GM12875 (cell line): ENCODE measurements at regions not wholly inside any gene's neighbourhood (a gene's known extent, or its start where the extent isn't known, plus 50 kb on each side); places are given as distances from the start of the nearest gene placed in this dataset.

Experiments
- H3K4me3 ChIP-seq: one replicate; pipeline ENCODE4 v1.5.1; 2011; ENCODE audit warnings: low read depth, low read length, control low read depth
- TF ChIP-seq, protein P1 (sequence below): IDR thresholded peaks from 2 replicates; pipeline ENCODE4 v1.5.1; 2011; ENCODE audit warnings: low read depth, mild to moderate bottlenecking, control low read depth, inconsistent platforms, low read length, moderate library complexity, borderline replicate concordance; ENCODE audit not compliant: insufficient read depth

DNA sequence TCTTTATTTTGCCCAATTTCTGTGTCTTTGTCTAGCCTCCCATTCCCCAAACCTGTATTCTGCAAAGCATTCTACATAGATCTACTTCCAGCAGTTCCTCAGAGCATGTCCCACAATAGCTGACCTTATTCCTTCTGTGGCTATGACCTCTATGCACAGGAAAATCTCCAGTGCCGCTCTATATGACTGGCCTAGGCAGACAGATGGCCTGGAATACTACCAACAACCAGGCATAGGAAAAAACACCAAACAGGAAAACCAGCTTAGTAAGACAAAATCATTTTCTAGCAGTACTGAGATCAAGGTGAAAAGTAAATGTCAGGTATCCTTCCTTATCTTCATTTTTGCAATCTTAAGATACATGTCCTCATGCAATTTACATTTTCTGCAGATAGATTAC lies 1115.0 kb downstream of the IGSF11 start:
- H3K4me3 ChIP-seq, result no peak overlapping the region
- TF ChIP-seq, protein P1, sequence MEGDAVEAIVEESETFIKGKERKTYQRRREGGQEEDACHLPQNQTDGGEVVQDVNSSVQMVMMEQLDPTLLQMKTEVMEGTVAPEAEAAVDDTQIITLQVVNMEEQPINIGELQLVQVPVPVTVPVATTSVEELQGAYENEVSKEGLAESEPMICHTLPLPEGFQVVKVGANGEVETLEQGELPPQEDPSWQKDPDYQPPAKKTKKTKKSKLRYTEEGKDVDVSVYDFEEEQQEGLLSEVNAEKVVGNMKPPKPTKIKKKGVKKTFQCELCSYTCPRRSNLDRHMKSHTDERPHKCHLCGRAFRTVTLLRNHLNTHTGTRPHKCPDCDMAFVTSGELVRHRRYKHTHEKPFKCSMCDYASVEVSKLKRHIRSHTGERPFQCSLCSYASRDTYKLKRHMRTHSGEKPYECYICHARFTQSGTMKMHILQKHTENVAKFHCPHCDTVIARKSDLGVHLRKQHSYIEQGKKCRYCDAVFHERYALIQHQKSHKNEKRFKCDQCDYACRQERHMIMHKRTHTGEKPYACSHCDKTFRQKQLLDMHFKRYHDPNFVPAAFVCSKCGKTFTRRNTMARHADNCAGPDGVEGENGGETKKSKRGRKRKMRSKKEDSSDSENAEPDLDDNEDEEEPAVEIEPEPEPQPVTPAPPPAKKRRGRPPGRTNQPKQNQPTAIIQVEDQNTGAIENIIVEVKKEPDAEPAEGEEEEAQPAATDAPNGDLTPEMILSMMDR, result no peak

DNA sequence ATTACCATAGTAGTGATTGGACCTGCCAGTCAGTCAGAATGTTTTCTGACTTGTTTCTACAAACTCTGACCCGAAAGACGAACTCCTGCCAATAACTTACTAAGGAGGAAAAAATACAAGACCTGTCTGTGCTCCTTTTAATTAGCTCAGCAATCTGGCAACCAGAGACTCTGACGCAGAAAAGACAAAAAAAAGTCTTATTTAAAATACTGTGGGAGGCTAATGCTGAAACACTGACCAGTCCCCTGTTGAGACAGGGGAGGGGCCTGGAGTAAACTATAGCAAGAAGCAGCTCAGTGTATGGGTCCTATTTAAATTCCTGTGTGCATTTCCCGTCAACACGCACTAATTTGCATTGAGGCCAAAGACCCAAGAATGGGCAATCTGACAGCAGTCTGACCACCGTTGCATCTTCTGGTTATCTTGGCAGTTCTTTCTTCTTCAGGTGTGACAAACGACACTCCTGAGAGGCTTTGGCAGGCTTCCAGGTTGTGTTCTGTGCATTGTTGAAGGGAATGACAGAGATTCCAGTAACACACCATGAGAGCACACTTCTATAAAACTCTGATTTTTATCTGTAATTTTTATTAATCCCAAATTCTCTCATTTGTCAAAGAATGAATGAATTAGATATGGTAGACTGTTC lies 1114.3 kb downstream of the IGSF11 start:
- no peak overlapping the region for H3K4me3 ChIP-seq
- TF ChIP-seq, protein P1, result no peak

DNA sequence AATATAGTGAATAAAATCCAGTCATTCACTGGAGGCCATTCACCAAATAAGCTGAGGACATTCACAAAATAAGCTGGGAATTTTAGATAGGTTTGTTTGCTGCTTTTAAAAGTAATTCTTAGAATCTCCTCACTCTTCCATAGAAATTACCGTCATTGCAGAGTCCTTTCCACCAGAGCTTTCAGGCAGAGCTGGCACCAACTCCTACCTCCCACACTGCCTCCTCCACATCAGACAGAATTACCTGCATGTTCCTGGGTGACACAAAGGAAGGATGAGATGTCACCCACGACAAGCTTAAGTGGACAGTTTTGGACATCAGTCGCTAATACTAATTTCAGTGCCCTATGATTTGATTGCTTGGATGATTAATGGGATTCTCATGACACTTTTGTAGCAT lies 1113.2 kb downstream of the IGSF11 start:
- no peak overlapping the region for H3K4me3 ChIP-seq

DNA sequence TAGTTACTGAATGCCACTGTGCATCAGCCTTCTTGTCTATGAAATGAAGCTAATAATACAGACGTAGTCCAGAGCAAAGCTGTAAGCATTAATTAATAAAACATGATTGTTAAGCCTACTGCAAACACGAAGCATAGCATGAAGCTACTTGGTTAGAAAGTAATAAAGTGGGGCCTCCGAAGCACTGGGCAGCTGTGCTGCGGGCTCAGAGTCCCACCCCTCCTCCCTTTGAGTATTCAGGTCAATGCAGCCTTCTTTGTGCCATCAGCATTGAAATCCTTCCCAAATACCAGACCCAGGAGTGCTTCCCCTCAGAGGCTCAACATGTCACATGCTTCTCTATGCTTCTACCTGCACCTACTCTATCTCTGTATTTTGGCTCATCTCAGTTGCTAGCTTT lies 1112.6 kb downstream of the IGSF11 start:
- no peak overlapping the region for H3K4me3 ChIP-seq
- TF ChIP-seq, protein P1, result no peak

More for the DNA sequence above, 1113.2 kb downstream of the IGSF11 start:
- TF ChIP-seq, protein P1, result no peak

DNA sequence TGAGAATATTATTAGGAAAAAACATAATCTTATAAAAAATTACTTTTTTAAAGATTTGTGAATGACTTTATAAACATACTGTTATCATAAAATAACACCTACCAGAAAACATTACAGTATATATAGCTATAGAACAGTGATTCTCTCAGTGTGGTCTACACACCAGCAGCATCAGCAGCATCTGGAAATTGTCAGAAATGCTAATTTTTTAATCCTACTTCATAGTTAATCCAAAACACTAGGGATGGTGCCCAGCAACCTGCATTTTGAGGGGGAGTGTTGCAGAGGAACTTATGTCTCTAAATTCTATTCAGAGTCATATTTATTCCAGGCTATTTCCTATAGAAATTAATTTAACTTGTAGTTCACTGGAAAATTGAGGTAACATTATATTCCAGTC lies 1107.8 kb downstream of the IGSF11 start:
- TF ChIP-seq, protein P1, result no peak

DNA sequence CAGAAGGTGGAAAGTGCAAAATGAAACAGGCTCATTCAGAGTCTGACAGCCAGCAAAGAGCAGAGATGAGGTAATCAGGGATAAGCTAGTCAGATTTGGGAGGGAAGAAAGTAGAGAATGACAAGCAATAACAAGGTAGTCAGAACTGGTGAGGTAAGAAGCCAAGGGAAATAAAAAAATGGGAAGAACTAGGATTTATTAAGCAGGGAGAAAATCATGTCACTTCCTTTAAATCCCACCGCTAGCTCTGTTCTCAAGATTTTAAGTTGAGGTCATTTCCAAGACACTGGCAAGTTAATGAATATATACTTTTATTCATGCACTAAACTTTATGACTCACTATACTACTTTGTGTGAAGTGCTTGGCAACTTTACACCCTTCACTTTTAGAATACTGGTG lies 1106.8 kb downstream of the IGSF11 start:
- TF ChIP-seq, protein P1, result no peak
- no peak overlapping the region for H3K4me3 ChIP-seq

More for the DNA sequence above, 1107.8 kb downstream of the IGSF11 start:
- no peak overlapping the region for H3K4me3 ChIP-seq

DNA sequence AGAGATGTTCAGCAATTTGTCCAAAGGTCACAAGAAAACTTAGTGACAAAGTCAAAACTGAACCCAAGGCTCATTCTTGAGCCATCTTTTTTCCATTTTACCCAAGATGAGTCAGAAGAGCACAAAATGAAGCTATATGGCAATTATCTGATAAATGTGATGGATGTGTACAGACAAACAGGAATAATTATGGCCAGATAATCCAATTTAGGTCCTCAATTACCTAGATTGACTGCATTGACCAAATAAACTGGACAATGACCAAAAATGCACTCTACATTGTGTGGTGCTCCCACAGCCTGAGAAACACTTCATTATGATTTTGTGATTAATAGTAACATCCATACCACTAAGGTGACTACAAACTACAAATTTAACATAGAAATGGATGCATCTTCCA lies 1105.8 kb downstream of the IGSF11 start:
- H3K4me3 ChIP-seq, result no peak overlapping the region

More for the DNA sequence above, 1105.8 kb downstream of the IGSF11 start:
- TF ChIP-seq, protein P1, result no peak
